ENCODE measurements at regions not wholly inside any gene's neighbourhood (a gene's known extent, or its start where the extent isn't known, plus 50 kb on each side); places are given as distances from the start of the nearest gene placed in this dataset.
A peak's percentile ranks its signal among the peaks of the same experiment; 100 is the strongest.

DNA sequence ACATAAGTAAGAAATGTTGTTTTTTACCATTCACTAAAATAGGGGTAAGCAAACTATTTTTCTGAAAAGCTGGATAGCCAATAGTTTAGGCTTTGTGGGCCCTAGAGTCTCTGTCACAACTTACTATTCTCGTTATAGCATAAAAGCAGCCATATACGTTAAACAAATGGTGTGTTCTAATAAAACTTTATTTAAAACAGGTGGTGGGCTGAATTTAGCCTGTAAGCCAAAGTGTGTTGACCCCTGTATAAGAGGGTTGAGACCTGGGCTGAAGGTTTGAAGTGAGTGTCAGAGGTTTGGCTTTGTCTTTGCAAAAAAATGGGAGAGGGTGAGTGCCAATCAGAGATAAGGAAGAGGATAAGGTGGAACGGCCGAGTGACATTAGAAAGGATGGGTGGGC, 197.2 kb downstream of the RNF144B start:
- no peak for DNase-seq (ENCODE audit: insufficient read length, low spot score)
- no peak for FAIRE-seq
- TF ChIP-seq TAF1 (IDR thresholded peaks at IDR 0.05; ENCODE audit: low read depth, low read length): no peak
- TF ChIP-seq POU2F2 (IDR thresholded peaks at IDR 0.05; ENCODE audit: low read depth, low read length): no peak
- no peak for TF ChIP-seq POLR2A (IDR thresholded peaks at IDR 0.05; ENCODE audit: low read depth, low read length)
- no peak for TF ChIP-seq SPI1 (IDR thresholded peaks at IDR 0.05; ENCODE audit: low read depth, low read length)
- TF ChIP-seq PAX5 (IDR thresholded peaks at IDR 0.05; ENCODE audit: insufficient read depth, low read length, severe bottlenecking): no peak
- TF ChIP-seq POLR2AphosphoS5 (IDR thresholded peaks at IDR 0.05; ENCODE audit: low read depth, low read length): no peak

DNA sequence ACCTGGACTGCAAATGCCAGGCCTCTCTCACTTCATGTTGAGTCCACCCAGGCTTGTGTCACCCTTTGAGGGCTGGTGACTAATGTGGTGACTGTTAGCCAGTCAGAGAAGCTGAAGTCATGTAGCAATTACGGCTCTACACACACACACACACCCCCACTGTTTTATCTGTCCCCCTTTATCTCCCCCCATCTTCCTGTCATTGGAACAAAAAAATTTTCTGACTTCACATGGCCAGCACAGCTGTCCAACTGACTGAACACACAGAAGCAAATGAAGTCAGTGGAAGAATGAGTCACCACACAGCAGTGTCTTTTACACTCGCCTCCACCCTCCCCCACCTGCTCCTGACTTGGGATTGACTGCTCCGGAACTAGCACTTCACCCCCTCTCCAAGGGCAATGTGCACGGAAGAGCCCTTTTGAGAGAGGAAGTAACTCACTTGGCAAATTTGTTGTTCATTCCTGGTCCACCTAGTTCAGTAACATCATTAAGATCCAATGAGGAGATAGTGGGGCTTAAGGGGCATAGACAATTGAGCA, 198.0 kb downstream of the RNF144B start:
- FAIRE-seq (no peak), DNase-seq (ENCODE audit: insufficient read length, low spot score) (no peak)

DNA sequence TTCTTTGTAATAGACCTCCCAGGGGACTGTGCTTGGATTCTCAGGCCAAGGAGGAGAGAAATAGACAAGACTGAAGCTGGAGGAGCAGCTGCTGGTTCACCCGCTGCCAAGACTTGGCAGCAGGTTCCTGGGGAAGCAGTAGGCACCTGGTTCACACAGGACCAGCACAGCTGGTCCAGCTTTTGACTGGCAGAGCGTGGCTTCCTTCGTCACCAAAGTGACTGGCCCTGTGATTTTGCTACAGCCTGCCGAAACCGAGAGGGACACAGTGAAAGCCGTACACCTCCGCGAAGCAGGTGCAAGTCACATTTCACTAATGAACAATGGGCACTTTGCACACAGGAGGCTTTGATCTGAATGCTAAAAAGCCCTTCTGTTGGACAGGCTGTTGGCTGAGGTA, 199.0 kb downstream of the RNF144B start:
- no peak for DNase-seq (ENCODE audit: insufficient read length, low spot score)
- no peak for FAIRE-seq
- TF ChIP-seq TAF1 (IDR thresholded peaks at IDR 0.05; ENCODE audit: low read depth, low read length): no peak
- TF ChIP-seq SPI1 (IDR thresholded peaks at IDR 0.05; ENCODE audit: low read depth, low read length): no peak
- no peak for TF ChIP-seq PAX5 (IDR thresholded peaks at IDR 0.05; ENCODE audit: insufficient read depth, low read length, severe bottlenecking)
- TF ChIP-seq POU2F2 (IDR thresholded peaks at IDR 0.05; ENCODE audit: low read depth, low read length): no peak
- TF ChIP-seq POLR2AphosphoS5 (IDR thresholded peaks at IDR 0.05; ENCODE audit: low read depth, low read length): no peak
- no peak for TF ChIP-seq POLR2A (IDR thresholded peaks at IDR 0.05; ENCODE audit: low read depth, low read length)

More for the DNA sequence above, 198.0 kb downstream of the RNF144B start:
- TF ChIP-seq POU2F2 (IDR thresholded peaks at IDR 0.05; ENCODE audit: low read depth, low read length): no peak
- TF ChIP-seq POLR2AphosphoS5 (IDR thresholded peaks at IDR 0.05; ENCODE audit: low read depth, low read length): no peak
- no peak for TF ChIP-seq POLR2A (IDR thresholded peaks at IDR 0.05; ENCODE audit: low read depth, low read length)
- TF ChIP-seq SPI1 (IDR thresholded peaks at IDR 0.05; ENCODE audit: low read depth, low read length): no peak
- no peak for TF ChIP-seq PAX5 (IDR thresholded peaks at IDR 0.05; ENCODE audit: insufficient read depth, low read length, severe bottlenecking)
- TF ChIP-seq TAF1 (IDR thresholded peaks at IDR 0.05; ENCODE audit: low read depth, low read length): no peak

DNA sequence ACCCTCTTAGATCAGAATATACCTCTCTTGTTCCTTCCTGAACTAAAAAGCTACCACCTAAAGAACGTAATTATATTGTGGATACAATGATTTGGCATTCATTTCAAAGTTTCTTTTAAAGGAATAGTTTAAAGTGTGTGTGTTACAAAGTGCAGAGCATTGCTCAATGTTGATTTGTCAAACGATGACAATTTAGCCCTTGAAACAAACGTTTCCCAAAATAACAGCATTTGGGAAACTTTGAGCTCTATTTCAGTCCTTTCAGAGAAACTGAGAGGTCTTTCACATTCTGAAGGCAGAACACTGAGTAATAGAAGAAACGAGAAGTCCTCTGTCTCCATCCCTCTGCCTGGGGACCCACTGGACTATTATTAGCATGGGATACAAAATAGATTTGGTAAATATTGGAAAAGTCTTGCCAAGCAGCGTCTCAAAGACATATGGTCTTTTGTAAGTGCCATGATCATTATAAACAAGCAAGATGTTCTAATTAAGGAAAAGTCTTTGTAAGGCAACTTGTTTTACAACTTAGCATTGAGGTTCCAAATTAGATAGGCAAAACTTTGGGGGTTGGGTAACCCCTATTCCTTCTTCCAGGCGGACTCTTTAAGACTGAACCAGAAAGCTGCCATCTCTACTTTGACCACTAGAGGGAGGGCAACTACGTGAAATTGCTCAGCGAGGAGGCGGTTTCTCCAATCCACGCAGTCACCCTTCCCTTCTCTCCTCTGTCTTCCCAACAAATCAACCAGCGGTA, 208.8 kb downstream of the RNF144B start:
- DNase-seq (ENCODE audit: insufficient read length, low spot score) (peak; percentile 8), FAIRE-seq (peak; percentile 78)
- no peak for TF ChIP-seq POLR2AphosphoS5 (IDR thresholded peaks at IDR 0.05; ENCODE audit: low read depth, low read length)
- no peak for TF ChIP-seq POU2F2 (IDR thresholded peaks at IDR 0.05; ENCODE audit: low read depth, low read length)
- TF ChIP-seq PAX5 (IDR thresholded peaks at IDR 0.05; ENCODE audit: insufficient read depth, low read length, severe bottlenecking): no peak
- no peak for TF ChIP-seq SPI1 (IDR thresholded peaks at IDR 0.05; ENCODE audit: low read depth, low read length)

DNA sequence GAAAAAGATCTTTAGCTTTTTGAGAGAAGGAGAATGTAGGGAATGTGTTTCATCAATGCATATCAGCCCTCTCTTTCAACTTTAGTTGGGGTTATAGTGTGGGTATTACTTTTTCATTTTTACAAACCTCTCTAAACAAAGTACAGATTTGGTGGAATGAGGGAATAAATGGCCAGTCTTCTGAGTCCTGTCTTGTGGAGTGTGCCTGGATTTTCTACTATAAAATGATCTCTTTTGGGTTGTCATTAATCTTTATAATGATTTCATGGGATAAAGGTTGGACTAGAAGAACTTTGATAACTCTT, 209.3 kb downstream of the RNF144B start:
- FAIRE-seq (no peak), DNase-seq (ENCODE audit: insufficient read length, low spot score) (no peak)
- TF ChIP-seq SPI1 (IDR thresholded peaks at IDR 0.05; ENCODE audit: low read depth, low read length) (no peak), PAX5 (IDR thresholded peaks at IDR 0.05; ENCODE audit: insufficient read depth, low read length, severe bottlenecking) (no peak), POLR2A (IDR thresholded peaks at IDR 0.05; ENCODE audit: low read depth, low read length) (no peak), POU2F2 (IDR thresholded peaks at IDR 0.05; ENCODE audit: low read depth, low read length) (no peak), TAF1 (IDR thresholded peaks at IDR 0.05; ENCODE audit: low read depth, low read length) (no peak), POLR2AphosphoS5 (IDR thresholded peaks at IDR 0.05; ENCODE audit: low read depth, low read length) (no peak)

DNA sequence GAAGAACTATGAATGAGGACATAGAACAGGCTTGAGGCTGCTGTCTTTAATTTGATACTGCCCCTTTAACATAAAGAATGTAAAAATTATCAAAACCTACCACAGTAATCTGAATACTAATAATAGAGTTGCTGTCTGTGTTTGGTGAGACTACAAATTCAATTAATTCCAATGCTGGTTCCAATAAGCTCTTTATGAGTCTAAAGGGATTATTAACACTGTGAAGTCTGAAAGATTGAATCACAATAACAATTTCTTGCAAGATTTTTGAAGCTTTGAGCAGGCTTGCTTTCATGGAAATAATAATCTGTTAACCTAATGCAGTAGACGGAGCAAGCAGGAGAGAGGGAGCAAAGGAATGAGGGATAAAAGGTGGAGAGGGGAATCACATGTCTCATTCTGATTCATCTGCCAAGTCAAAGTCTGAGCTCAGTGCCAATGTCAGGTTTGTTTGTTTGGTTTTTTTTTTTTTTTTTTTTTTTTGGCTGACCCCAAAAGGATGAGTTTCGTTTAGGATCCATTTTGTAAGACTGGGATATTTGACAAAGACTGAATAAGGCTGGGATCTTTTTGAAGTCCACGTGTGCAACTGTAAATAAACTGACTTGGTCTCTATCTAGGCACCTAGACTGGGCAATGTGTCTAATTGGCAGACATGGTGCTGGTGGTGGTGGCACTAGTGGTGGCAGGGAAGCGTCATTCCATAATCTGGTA, 211.6 kb downstream of the RNF144B start:
- TF ChIP-seq POU2F2 (IDR thresholded peaks at IDR 0.05; ENCODE audit: low read depth, low read length) (no peak), PAX5 (IDR thresholded peaks at IDR 0.05; ENCODE audit: insufficient read depth, low read length, severe bottlenecking) (no peak), TAF1 (IDR thresholded peaks at IDR 0.05; ENCODE audit: low read depth, low read length) (no peak), POLR2AphosphoS5 (IDR thresholded peaks at IDR 0.05; ENCODE audit: low read depth, low read length) (no peak), POLR2A (IDR thresholded peaks at IDR 0.05; ENCODE audit: low read depth, low read length) (no peak)
- DNase-seq (ENCODE audit: insufficient read length, low spot score) (no peak), FAIRE-seq (no peak)

DNA sequence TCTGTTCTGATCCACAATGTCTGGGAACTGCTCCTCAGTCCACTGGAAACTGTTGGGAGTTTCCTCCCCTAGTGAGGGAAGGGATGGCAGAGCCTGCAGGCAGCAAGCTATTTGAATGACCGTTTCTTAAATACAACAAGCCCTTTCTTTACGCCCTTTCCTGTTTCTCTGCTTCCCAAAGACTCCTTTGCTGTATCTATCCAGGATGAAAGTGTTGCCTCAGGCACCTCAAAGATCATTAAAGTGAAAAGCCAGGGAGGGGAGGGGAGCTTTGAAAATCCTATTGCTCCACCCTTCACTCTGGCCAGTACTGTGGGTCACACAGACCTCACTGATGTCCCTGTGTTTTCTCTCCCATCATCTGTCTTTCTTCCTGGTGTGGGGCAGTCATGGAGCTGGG, 213.1 kb downstream of the RNF144B start:
- no peak for DNase-seq (ENCODE audit: insufficient read length, low spot score)
- TF ChIP-seq SPI1 (IDR thresholded peaks at IDR 0.05; ENCODE audit: low read depth, low read length) (no peak), POLR2A (IDR thresholded peaks at IDR 0.05; ENCODE audit: low read depth, low read length) (no peak), POU2F2 (IDR thresholded peaks at IDR 0.05; ENCODE audit: low read depth, low read length) (no peak)
- FAIRE-seq: no peak

DNA sequence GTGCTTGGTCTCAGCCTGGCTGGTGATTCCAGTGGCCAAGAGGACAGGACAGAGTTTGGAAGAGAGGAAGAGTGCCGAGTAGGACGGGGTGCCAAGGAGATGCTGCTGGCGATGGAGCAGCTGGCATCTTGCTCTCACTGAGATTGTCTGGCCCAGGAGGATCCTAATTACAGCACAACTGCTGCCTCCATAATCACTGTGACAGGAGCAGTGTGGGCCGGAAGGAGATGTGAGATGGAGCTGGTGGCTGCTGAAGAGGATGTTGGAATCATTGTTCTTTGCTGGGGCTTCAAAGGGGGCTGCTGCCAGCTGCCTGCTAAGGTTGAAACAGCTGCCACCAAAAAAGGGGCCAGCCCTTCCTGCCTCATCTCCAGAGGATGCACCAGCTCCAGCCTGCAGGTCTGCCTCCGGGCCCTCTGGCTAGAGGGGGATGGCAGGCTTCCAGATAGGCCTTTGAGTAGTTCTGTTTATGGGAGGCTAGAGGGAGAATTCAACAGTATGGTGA, 214.4 kb downstream of the RNF144B start:
- FAIRE-seq: no peak
- TF ChIP-seq POLR2A (IDR thresholded peaks at IDR 0.05; ENCODE audit: low read depth, low read length) (no peak), POLR2AphosphoS5 (IDR thresholded peaks at IDR 0.05; ENCODE audit: low read depth, low read length) (no peak), PAX5 (IDR thresholded peaks at IDR 0.05; ENCODE audit: insufficient read depth, low read length, severe bottlenecking) (no peak), SPI1 (IDR thresholded peaks at IDR 0.05; ENCODE audit: low read depth, low read length) (no peak), TAF1 (IDR thresholded peaks at IDR 0.05; ENCODE audit: low read depth, low read length) (no peak)
- DNase-seq (ENCODE audit: insufficient read length, low spot score): no peak

DNA sequence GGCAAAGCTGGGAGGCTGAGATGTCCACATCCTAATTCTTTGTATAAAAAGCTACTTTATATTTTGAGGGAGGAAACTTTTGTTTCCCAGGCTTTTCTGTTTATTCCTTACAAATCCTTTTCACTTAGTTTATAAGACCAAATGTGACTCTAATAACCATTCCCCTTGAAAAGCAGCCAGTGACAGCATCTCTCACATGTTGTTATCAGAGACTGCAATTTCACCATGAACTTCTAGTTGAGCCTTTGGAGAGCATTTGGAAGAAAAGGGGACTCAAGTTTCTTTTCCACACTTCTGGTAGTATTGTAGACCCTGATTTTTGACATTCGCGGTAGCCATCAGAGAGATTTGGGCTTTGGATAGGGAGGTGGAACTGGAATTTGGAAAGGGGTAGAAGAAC, 215.8 kb downstream of the RNF144B start:
- DNase-seq (ENCODE audit: insufficient read length, low spot score): no peak
- FAIRE-seq: no peak
- no peak for TF ChIP-seq POLR2AphosphoS5 (IDR thresholded peaks at IDR 0.05; ENCODE audit: low read depth, low read length)
- TF ChIP-seq POLR2A (IDR thresholded peaks at IDR 0.05; ENCODE audit: low read depth, low read length): no peak
- TF ChIP-seq PAX5 (IDR thresholded peaks at IDR 0.05; ENCODE audit: insufficient read depth, low read length, severe bottlenecking): no peak
- no peak for TF ChIP-seq POU2F2 (IDR thresholded peaks at IDR 0.05; ENCODE audit: low read depth, low read length)
- no peak for TF ChIP-seq SPI1 (IDR thresholded peaks at IDR 0.05; ENCODE audit: low read depth, low read length)
- TF ChIP-seq TAF1 (IDR thresholded peaks at IDR 0.05; ENCODE audit: low read depth, low read length): no peak
